ENCODE measurements at regions not wholly inside any gene's neighbourhood (a gene's known extent, or its start where the extent isn't known, plus 50 kb on each side); places are given as distances from the start of the nearest gene placed in this dataset.

- Histone ChIP-seq H2AFZ (no peak overlapping the region), H3K27ac (no peak overlapping the region), H3K36me3 (replicated peaks; ENCODE audit: insufficient read depth, low read depth) (no peaks in the 10 kb centered on the region), H3K9me2 (replicated peaks; ENCODE audit: insufficient read depth) (no peaks in the 10 kb centered on the region), H3K4me1 (ENCODE audit: insufficient read depth) (no peaks in the 10 kb centered on the region), H3K27me3 (no peaks in the 10 kb centered on the region), H3K4me2 (no peak overlapping the region), H3K9me3 (ENCODE audit: low read depth) (no peaks in the 10 kb centered on the region), H3K79me2 (no peaks in the 10 kb centered on the region), H3K4me3 (no peak overlapping the region), H4K20me1 (ENCODE audit: insufficient read depth, poor library complexity, severe bottlenecking) (no peaks in the 10 kb centered on the region)
- 96% methylated on average over 3 of the region's 3 CpGs for WGBS (ENCODE audit: low lambda C conversion rate, missing lambda C conversion rate)
- no peak for TF ChIP-seq EZH2phosphoT487 (IDR thresholded peaks at IDR 0.05; ENCODE audit: low read depth, severe bottlenecking, unreplicated experiment)
- TF ChIP-seq, protein P1, sequence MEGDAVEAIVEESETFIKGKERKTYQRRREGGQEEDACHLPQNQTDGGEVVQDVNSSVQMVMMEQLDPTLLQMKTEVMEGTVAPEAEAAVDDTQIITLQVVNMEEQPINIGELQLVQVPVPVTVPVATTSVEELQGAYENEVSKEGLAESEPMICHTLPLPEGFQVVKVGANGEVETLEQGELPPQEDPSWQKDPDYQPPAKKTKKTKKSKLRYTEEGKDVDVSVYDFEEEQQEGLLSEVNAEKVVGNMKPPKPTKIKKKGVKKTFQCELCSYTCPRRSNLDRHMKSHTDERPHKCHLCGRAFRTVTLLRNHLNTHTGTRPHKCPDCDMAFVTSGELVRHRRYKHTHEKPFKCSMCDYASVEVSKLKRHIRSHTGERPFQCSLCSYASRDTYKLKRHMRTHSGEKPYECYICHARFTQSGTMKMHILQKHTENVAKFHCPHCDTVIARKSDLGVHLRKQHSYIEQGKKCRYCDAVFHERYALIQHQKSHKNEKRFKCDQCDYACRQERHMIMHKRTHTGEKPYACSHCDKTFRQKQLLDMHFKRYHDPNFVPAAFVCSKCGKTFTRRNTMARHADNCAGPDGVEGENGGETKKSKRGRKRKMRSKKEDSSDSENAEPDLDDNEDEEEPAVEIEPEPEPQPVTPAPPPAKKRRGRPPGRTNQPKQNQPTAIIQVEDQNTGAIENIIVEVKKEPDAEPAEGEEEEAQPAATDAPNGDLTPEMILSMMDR (IDR thresholded peaks at IDR 0.05; ENCODE audit: poor library complexity), result no peak
- TF ChIP-seq EZH2 (IDR thresholded peaks at IDR 0.05; ENCODE audit: borderline replicate concordance), result no peak
- no peak for DNase-seq (ENCODE audit: low spot score)
These were observed 762.8 kb downstream of the PDHA2 start for GRCh38 chr4:96602661-96603060.

GRCh38 chr4:96603641-96604040 is 763.7 kb downstream of the PDHA2 start:
- no peak for DNase-seq (ENCODE audit: low spot score)
- 65% methylated on average over 3 of the region's 3 CpGs for WGBS (ENCODE audit: low lambda C conversion rate, missing lambda C conversion rate)
- Histone ChIP-seq H3K27me3 (no peaks in the 10 kb centered on the region), H2AFZ (no peak overlapping the region), H4K20me1 (ENCODE audit: insufficient read depth, poor library complexity, severe bottlenecking) (no peaks in the 10 kb centered on the region), H3K79me2 (no peaks in the 10 kb centered on the region), H3K4me2 (no peak overlapping the region), H3K4me3 (no peak overlapping the region), H3K27ac (no peak overlapping the region), H3K9me3 (ENCODE audit: low read depth) (no peaks in the 10 kb centered on the region), H3K9me2 (replicated peaks; ENCODE audit: insufficient read depth) (no peaks in the 10 kb centered on the region), H3K4me1 (ENCODE audit: insufficient read depth) (no peaks in the 10 kb centered on the region), H3K36me3 (replicated peaks; ENCODE audit: insufficient read depth, low read depth) (no peaks in the 10 kb centered on the region)
- TF ChIP-seq EZH2 (IDR thresholded peaks at IDR 0.05; ENCODE audit: borderline replicate concordance), result no peak
- TF ChIP-seq EZH2phosphoT487 (IDR thresholded peaks at IDR 0.05; ENCODE audit: low read depth, severe bottlenecking, unreplicated experiment), result no peak
- TF ChIP-seq, protein P1 (IDR thresholded peaks at IDR 0.05; ENCODE audit: poor library complexity), result no peak

GRCh38 chr4:96606451-96606850 is 766.6 kb downstream of the PDHA2 start:
- H4K20me1 ChIP-seq (ENCODE audit: insufficient read depth, poor library complexity, severe bottlenecking), result no peaks in the 10 kb centered on the region
- no peaks in the 10 kb centered on the region for H3K27me3 ChIP-seq
- H2AFZ ChIP-seq, result no peak overlapping the region
- no peak for DNase-seq (ENCODE audit: low spot score)
- no peaks in the 10 kb centered on the region for H3K36me3 ChIP-seq (replicated peaks; ENCODE audit: insufficient read depth, low read depth)
- no peaks in the 10 kb centered on the region for H3K4me1 ChIP-seq (ENCODE audit: insufficient read depth)
- H3K9me3 ChIP-seq (ENCODE audit: low read depth), result no peaks in the 10 kb centered on the region
- no peaks in the 10 kb centered on the region for H3K9me2 ChIP-seq (replicated peaks; ENCODE audit: insufficient read depth)
- no peak overlapping the region for H3K4me2 ChIP-seq
- no peak overlapping the region for H3K27ac ChIP-seq
- H3K79me2 ChIP-seq, result no peaks in the 10 kb centered on the region
- TF ChIP-seq EZH2 (IDR thresholded peaks at IDR 0.05; ENCODE audit: borderline replicate concordance) (no peak), EZH2phosphoT487 (IDR thresholded peaks at IDR 0.05; ENCODE audit: low read depth, severe bottlenecking, unreplicated experiment) (no peak)
- TF ChIP-seq, protein P1 (IDR thresholded peaks at IDR 0.05; ENCODE audit: poor library complexity), result no peak
- no peak overlapping the region for H3K4me3 ChIP-seq

DNA sequence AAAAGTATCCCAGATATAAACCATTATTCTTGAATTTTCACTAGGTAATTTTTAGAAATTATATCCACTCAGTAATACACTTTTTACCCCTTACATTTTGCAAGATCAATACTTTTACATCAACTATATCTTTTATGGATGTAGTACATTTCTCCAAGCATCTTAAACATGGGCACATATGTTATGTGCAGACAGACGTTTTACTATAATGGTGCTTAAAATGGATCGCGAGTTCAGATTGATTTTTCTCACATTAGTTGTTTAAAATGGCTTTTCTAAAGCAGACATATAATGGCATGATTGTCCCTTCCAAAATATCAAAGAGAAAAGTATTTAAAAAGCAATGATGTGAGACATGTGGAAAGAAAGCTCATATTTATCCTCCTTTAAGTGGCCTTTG is 786.1 kb downstream of the PDHA2 start:
- Histone ChIP-seq H3K4me3 (no peak overlapping the region), H3K27me3 (no peaks in the 10 kb centered on the region), H3K9me3 (ENCODE audit: low read depth) (no peaks in the 10 kb centered on the region), H3K9me2 (replicated peaks; ENCODE audit: insufficient read depth) (no peaks in the 10 kb centered on the region), H3K4me1 (ENCODE audit: insufficient read depth) (no peaks in the 10 kb centered on the region), H3K79me2 (no peaks in the 10 kb centered on the region), H3K27ac (no peak overlapping the region), H3K36me3 (replicated peaks; ENCODE audit: insufficient read depth, low read depth) (no peaks in the 10 kb centered on the region), H4K20me1 (ENCODE audit: insufficient read depth, poor library complexity, severe bottlenecking) (no peaks in the 10 kb centered on the region), H2AFZ (no peak overlapping the region), H3K4me2 (no peak overlapping the region)
- TF ChIP-seq EZH2phosphoT487 (IDR thresholded peaks at IDR 0.05; ENCODE audit: low read depth, severe bottlenecking, unreplicated experiment) (no peak), EZH2 (IDR thresholded peaks at IDR 0.05; ENCODE audit: borderline replicate concordance) (no peak)
- TF ChIP-seq, protein P1 (IDR thresholded peaks at IDR 0.05; ENCODE audit: poor library complexity), result no peak
- WGBS (ENCODE audit: low lambda C conversion rate, missing lambda C conversion rate), result 90% methylated on average over 3 of the region's 3 CpGs
- DNase-seq (ENCODE audit: low spot score), result no peak
